ENCODE measurements at regions not wholly inside any gene's neighbourhood (a gene's known extent, or its start where the extent isn't known, plus 50 kb on each side); places are given as distances from the start of the nearest gene placed in this dataset.

- TF ChIP-seq CTCF (IDR thresholded peaks at IDR 0.05) (no peak), POLR2A (IDR thresholded peaks at IDR 0.05) (no peak), EP300 (IDR thresholded peaks at IDR 0.05) (no peak)
Observed at GRCh38 chr2:215619022-215619958, 183.4 kb upstream of the FN1 start.

Measured in ovary (tissue), 3 donors.